ENCODE measurements at regions not wholly inside any gene's neighbourhood (a gene's known extent, or its start where the extent isn't known, plus 50 kb on each side); places are given as distances from the start of the nearest gene placed in this dataset.
"Not testable (repeated sequence)": the region's sequence is repeated elsewhere in the genome, so short reads cannot be mapped to it uniquely, and the experiment has no call there.

DNA sequence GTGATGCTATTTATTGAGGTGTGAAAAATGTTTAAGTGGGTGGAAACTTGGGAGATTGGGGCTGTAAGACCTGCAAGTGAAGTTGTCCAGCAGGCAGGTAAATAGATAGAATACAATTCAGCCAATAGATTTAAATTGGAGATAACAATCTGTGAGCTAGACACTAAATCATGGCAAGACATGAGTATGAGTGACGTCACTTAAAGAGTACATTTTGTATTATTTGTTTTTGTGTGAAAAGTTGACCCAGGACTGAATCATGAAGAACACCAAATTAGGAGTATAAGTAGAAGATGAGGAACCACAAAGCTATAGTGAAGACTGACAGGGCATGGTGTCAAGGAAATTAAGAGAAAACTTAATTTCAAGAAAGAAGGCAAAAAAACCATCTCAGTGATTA lies 249.1 kb upstream of the SEMA3C start:
- DNase-seq, result no peak

- no peak for DNase-seq
These were observed 246.2 kb upstream of the SEMA3C start for GRCh38 chr7:81165070-81165469.

- DNase-seq, result no peak
These were observed 244.1 kb upstream of the SEMA3C start for GRCh38 chr7:81162771-81163525.

GRCh38 chr7:81162234-81162633 lies 243.4 kb upstream of the SEMA3C start:
- DNase-seq, result no peak

GRCh38 chr7:81161451-81162075 lies 242.7 kb upstream of the SEMA3C start:
- no peak for DNase-seq

DNA sequence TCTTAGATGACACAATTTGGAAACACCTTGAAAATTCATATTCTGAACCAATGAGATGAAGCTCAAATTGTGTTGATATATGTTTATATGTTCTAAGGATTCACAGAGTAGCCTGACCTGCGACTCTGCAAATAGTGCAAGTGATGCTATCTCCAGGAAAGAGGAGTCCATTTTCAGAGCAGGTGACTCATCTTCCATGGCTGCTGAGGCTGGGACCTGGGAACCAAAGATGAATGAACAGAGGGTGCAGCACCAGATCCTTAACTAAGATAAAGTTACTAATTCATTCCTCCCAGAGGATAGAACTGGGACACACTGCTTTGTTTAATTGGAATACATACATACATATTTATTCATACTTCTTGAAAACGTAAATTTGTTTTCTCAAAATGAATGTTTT lies 240.6 kb upstream of the SEMA3C start:
- no peak for DNase-seq

- DNase-seq, result no peak
These were observed 239.3 kb upstream of the SEMA3C start for GRCh38 chr7:81158189-81158588.

- no peak for DNase-seq
These were observed 237.0 kb upstream of the SEMA3C start for GRCh38 chr7:81155654-81156373.

- DNase-seq, result no peak
These were observed 235.7 kb upstream of the SEMA3C start for GRCh38 chr7:81154565-81154964.

- not testable (repeated sequence) for DNase-seq
These were observed 234.1 kb upstream of the SEMA3C start for GRCh38 chr7:81152925-81153324.

DNA sequence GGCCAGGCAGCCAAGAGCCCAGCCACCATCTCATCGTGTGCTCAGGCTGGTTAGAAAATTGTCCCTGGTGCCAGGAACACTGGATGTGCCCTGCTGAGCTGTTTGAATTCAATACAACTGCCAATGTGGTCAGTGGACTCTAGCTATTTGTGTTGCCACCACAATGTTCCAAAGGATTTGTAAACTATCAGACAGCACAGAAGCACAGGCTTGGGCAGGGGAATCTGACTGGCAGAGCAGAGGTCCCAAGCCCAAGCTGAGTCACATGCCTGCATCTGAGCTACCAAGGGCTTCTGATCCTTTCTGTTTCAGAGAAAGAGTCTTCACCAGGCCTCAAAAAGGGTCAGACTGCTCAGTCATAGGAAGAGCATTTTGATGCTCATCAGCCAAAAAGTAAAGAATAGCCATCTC lies 232.1 kb upstream of the SEMA3C start:
- no peak for DNase-seq

DNA sequence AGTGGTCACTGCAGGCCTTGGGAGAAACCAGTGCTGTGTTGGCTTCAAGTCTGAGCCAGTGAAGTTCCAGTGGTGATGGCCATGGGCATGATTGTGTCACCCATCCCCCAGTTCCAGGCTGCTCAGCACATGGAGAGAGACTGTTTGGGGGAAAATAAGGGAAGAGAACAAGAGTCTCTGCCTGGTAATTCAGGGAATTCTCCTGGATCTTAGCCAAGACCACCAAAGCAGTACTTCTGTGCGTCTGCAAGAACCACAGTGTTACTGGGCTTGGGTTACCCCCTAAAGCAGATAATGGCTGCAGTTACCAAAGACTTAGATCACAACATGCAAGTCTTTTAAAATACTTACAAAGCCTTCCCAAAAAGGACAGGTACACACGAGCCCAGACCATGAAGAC lies 225.0 kb upstream of the SEMA3C start:
- no peak for DNase-seq

GRCh38 chr7:81141257-81142205 lies 222.7 kb upstream of the SEMA3C start:
- DNase-seq, result not testable (repeated sequence)

DNA sequence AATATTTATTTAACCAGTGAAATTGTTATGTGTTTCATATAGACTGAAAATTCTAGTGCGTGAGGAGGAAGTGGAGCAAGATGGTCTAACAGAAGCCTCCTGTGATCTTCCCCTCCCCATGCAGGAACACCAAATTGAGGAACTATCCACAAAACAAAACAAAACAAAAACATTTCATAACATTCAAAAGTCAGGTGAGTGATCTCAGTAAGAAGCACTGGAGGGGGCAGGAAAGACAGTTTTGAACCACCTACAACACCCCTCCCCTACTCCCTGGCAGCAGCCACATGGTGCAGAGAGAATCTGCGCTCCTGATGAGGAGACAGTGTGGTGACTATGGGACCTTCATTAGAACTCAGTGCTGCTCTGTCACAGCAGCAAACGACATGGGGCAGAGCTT lies 221.9 kb upstream of the SEMA3C start:
- no peak for DNase-seq

GRCh38 chr7:81140252-81140651 lies 221.4 kb upstream of the SEMA3C start:
- DNase-seq, result peak; percentile 85

DNA sequence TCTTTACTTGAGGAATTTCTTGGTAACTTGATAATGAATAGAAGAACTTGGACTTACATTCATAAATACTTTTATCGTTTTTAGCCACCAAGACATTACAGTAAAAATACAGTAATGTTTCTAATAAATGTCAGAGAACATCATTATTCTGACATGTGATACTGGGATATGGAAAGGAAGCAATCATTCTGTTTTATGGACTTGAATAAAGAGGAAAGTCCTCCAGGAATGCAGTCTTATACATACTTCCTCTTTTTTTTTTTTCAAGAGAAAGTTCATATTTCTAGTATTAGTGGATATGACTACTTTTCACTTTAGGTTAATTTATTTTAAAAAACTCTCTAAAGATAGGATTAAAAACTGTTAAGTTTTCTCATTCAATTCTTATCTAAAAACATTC lies 220.0 kb upstream of the SEMA3C start:
- no peak for DNase-seq

- DNase-seq, result no peak
These were observed 216.5 kb upstream of the SEMA3C start for GRCh38 chr7:81135324-81135723.

DNA sequence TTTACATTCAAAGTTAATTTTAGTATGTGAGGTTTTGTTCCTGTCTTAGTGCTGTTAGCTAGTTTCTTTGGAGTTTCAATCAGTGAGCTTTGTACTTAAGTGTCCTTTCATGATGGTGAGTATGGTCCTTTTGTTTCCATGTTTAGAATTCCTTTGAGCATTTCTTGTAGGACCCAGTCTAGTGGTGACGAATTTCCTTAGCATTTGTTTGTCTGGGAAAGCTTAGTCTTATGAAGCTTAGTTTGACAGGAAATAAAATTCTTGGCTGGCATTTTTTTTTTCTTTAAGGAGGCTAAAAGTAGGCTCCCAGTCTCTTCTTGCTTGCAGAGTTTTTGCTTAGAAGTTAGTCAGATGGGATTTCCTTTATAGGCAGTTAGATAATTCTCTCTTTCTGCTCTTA lies 209.2 kb upstream of the SEMA3C start:
- no peak for DNase-seq

DNA sequence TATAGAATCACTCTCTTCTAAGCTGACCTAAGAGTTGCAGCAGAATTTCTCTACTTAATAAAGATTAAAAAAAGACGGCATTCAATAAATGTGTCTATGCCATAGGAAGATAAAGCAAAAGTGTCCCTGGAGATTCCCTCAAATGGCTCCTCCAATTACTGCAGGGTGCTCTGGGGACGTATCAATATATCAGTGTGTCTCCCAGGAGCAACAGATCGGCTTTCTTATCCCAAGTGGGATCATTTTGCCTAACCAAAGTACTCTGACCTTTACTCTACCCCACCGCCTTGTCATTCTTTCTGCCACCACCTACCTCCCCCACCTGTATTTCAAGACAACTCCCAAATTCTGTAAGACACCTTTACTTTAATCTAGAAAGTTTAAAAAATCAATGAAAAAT lies 202.0 kb upstream of the SEMA3C start:
- no peak for DNase-seq

GRCh38 chr7:81120111-81120510 lies 201.3 kb upstream of the SEMA3C start:
- DNase-seq, result no peak

DNA sequence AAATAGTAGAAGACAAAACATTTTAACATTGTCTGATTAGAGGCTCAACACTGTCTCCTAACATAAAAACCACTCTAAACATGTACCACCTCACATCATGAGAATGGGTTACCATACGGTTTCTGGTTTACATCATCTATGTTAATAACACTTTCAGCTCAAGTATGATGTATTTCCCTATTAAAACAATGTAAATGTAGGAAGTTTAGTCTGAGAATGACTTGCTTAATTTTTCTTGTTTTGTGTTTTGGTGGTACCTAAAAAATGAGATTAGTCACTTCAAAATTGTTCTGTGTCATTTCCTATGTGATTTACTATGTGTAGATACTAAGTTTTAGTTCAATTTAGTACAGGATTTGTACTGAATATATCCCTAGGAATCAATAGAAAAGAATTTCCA lies 195.8 kb upstream of the SEMA3C start:
- DNase-seq, result no peak

GRCh38 chr7:81112731-81113130 lies 193.9 kb upstream of the SEMA3C start:
- no peak for DNase-seq

Measured in right hindlimb (tissue), 1 donor.